ENCODE measurements at regions not wholly inside any gene's neighbourhood (a gene's known extent, or its start where the extent isn't known, plus 50 kb on each side); places are given as distances from the start of the nearest gene placed in this dataset.

DNA sequence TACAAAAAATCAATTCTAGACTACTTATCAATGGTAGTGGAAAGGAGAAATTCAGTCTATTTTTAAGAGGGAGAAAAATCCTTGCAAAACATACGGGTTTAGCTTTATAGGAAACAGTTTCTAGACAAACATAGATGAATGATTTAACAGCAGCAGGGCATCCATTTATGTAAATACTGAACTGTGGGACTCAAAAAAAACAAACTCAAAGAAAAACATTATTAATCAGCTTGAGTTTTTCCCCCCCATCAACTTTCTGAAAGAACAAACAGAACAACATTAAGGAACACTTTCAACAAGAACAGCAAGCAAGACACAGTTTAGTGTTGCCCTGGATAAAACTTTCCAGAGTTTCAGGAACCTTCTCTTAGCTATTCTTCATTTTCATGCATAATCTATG, 147.3 kb upstream of the KCNK2 start:
- no peak for DNase-seq

DNA sequence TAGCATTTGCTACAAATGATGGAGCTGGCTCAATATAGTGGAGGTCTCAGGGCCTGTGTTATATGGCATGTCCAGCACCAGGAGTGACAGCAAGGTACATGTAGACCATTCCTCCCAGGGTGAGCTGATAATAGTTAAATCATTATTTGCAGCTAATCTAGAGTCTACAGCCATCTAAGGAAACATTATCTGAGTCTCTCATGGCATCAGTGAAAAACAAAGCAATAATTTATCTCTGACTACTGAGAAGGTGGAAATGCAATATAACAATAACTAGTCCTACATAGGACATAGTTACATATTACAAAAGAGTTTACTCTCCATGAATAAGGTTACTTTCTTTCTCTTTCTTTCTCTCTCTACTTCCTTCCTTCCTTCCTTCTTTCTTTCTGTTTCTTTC, 143.4 kb upstream of the KCNK2 start:
- no peak for DNase-seq

DNA sequence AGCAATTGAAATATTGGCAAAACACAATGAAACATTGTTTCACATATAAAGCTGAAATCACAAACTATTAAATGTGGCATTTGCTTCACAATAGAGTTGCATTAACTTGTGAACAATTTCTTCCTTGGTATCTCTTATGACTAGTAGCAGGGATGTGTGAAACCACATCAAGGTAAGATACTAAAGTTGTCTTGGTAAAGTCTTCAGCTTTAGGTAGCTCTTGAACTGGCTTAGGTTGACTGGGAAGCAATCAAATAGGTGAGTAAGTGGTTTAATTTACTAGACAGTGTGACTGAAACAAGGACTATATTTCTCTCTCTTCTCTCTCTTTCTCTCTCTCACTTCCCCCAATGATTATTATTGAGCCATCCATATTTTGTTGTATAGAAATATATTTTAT, 141.5 kb upstream of the KCNK2 start:
- DNase-seq = no peak

DNA sequence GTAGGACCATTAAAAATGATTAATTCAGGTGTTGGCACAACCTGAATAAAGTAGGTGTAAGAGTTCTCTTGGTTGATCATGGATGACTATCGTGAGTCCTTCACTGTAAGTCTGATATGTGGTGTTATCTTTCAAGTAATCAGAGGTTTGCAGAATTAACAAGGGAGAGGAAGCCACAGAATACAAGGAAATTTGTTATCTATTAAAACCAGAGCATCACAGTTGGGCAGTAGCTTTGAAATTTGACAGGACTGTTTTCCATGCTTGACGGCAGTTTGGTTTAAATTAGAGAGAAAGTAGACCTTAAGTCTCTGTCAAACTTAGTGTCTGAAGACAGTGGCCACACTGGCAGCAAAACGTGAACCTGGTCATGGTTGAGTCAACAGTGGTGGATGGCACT, 139.5 kb upstream of the KCNK2 start:
- no peak for DNase-seq

DNA sequence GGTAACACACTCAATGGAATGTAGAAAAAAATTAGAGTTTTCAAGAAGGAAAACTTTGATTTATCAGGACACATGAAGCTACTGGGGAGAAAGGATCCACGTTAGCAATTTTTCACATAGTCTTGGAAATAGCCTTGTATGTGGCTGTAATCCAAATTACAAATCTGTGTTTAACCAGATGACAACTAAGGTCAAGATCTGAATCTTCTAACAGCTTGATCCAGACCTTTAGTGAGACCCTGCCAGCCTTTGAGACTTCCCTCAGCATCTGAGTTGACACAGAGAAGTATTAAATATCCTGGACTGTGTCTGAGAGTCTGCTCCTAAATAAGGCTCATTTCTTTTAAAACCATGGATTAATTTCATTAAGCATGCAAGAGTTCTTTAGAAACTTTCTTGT, 135.9 kb upstream of the KCNK2 start:
- no peak for DNase-seq

DNA sequence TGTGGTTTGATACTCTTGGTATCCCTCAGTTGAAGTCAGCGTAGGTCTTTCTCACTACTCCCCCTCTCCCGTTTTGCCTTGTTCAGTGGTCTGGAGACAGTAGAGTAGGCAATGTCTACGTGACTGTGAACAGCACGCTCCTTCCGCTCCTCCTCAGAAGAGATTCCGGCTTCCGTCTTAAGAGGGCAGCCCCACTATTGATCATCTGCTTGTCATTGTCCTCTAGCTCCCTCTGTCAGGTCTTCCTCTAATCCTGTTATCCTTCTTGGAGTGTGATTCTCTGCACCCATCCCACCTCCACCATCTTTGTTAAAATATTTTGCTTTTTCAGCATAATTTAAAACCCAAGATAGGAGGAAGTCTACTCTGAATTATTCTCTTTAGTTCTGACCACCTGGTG, 129.9 kb upstream of the KCNK2 start:
- no peak for DNase-seq

DNA sequence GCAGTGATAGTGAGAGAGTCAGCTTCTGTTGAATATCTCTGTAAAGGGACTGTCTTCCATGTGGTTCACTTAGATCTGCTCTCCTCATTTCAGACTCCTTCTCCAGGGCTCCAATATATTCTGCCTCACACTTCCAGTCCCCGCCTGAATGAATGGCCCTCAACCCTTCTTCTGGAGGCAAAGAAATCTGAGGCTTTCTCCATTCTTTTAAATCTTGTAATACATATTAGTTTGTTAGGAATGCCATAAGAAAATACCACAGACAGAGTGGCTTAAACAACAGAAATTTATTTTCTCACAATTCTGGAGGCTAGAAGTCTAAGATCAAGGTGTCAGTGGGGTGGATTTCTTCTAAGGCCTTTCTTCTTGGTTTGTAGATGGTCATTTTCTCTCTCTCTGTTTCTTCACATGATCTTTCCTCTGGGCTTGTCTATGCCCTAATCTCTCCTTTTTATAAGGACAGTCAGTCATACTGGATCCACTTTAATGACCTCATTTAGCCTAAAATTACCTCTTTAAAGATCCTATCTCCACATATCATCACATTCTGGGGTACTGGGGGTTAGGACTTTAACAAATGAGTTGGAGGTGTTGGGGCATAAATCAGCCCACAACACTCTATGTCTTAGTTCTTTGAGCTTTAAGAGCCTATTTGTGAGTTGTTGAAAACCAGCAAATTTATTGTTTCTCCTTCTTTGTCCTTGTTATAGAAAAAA, 128.5 kb upstream of the KCNK2 start:
- DNase-seq = no peak

DNA sequence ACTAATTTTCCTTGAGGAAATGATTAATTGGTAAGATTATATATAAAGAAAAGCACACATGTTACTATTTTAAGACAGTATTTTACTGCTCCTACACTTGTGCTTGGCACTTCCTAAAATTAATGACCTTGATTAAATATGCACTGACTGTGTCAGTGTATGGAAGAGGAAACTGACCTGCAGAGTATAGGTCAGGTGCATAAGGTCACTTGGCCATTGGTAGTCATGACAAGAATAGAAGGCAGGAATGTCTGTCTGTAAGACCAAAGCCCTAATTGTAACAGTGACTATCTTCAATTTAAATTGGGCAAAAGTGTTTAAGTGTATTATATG, 128.0 kb upstream of the KCNK2 start:
- DNase-seq = no peak

DNA sequence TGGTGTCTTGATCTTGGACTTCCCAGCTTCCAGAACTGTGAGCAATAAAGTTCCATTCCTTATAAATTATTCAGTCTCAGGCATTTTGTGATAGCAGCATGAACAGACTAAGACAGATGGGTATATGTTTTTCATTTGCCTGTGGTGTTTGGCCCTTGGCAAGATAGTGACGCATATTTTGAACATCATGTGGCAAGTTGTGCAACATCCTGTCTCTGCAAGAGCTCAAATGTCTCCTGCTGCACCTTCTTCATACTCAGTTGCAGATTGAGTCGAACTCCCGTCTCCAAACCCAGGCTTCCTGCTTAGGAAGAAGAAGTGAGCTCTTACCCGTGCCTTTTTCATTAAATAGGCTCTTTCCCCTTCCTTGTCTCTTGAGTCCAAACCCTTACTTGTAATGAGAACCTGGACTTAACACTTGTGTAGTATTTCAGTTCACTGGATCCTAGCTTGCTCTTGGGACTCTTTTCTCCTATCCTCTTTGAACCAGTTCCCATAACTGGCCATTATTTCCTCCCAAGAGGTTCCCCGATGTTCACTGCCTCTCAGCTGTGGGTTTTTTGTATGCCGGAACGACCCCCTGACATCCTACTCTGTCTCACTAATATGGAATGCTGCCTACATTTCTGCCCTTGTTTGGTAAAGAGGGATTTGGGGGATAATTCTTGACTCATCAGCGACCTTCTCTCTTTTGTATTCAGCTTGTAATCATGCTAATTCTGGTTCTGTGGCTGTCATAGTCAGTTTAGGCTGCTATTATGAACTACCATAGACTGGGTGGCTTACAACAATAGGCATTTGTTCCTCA, 125.0 kb upstream of the KCNK2 start:
- no peak for DNase-seq

DNA sequence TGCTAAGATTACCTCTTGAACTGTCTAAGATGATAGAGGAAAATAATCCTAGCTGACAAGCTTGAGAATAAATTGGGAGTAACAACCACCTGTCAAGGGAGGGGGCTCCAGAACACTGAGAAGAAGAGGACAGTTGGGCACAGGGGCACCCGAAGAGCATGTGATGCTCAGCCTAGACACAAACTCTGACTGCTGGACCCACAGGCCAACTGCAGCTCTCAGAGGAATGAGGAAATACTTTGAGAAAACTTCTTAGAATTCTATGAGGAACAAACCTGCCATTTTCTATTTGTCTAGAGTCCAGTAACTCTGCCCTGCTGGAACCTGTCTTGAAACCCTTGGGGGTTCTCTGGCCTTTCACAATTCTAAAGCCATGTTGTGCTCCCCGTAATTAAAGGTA, 124.1 kb upstream of the KCNK2 start:
- DNase-seq = no peak

DNA sequence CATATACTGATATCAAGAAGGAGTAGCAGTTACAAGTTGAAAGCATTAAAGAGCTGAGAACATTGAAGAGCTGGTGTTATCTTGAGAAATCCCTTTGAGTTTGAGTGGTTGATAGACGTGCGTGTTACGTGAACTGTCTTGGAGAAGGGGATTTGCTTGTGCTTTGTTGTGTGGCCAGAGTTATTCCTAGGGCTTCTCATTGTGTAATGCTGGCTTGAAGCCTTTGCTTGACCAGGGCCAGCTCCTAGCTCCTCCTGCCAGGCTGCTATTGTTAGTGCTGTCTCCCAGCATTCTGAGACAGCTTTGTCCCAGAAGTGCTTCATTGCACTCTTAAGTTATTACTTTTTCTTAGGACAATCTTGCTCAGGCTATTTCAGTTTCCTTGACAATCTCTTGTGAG, 116.2 kb upstream of the KCNK2 start:
- DNase-seq = no peak

DNA sequence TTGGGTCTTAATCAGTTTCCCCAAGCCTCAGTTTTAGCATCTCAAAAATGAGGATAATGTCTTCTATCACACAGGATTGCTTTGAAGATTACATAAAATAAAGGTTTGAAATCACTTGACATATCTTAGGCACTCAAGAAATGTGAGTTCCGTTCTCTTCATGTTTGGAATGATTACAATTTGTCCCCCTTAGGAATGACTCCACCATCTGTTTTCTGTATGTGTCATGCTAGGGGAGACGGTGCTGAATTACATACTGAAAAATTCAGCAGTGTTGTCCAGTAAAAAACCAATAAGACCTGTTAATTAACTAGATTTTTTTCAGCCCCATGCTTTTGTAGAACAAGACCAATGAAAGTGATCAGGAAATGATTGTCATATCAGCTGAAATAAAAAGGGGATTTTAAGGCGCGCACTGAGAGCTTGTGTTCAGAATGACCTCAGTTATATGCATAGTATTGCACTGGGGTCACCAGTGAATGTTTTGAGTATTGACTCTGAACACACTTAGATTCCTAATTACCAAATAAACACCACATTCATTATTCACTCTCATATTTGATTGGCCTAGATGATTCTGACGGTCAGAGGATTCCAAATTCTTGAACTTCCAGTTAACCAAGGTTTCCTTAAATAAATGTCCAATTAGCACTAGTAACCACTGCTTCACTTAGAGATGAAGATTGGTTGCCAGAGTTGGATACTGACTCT, 114.5 kb upstream of the KCNK2 start:
- no peak for DNase-seq

DNA sequence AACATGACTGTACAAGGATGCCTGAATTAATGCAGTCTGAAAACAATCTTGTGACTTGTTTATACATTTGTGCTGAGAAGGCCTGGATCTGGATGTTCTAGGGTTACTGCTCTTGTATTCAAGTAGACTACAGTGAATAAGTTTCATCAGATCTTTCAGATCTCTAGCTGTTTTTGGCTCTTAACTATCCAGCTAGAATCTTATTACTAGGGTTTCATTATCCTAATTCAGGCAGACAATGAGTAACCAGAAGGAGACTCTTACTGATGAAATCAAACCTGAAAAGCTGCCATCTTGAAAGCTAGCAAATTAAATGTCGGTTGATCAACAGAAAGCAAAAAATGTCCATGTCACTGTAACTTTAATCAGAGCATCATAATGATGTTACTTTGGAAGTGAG, 112.5 kb upstream of the KCNK2 start:
- DNase-seq = no peak

DNA sequence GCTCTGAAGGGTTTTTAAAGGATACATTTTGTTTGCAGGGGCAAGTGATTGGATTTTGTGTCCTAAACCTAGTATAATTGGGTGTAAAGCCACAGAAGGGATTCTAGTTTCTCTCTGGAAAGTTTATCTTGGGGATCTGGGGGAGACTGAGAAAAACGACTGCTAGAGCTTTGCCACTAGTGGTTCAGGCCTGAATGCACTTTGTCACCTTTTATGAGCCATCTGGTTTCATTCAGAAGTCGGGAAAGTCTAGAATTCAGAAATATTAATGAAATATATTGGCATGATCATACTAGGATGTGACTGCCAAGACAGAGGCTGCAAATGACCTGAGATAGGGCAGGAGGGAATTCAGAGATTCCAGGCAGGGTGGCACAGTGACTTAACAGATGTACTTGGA, 111.5 kb upstream of the KCNK2 start:
- no peak for DNase-seq

DNA sequence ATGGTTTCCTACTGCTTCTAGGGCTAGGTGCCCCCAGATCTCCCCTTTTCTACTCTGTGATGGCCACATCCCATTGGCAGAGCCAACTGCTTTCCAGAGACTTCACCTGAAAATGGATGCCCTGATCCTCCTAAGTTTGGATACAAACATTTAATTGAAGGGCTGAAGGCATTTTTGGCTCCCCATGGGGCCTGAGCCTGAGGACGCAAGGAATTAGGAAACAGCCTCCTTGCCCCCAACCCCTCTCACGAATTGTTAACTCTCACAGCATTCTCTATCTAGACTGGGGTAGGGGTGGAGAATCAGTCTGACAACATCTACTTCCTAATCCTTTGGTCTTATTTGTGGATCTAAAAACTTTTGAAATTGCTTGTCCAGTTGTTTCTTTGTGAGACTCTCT, 108.5 kb upstream of the KCNK2 start:
- DNase-seq = no peak

DNA sequence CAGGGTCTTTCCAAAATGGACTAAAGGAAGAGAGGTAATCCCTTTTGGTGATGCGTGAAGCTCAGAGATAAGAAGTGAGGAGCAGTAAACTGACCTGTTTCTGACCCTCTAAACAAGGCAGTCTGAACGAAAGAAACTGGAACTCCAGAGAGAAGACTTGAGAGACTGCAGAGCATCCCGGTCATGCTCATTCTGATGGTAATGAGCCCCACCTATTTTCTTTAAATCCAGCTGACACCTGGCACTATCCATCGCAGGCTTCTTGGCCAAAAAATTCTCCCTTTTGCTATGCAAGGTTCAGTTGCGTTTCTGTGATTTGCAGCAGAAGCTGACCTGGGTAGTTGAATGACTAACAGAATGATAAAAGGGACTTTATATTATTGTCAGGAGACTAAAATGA, 105.9 kb upstream of the KCNK2 start:
- DNase-seq = no peak

DNA sequence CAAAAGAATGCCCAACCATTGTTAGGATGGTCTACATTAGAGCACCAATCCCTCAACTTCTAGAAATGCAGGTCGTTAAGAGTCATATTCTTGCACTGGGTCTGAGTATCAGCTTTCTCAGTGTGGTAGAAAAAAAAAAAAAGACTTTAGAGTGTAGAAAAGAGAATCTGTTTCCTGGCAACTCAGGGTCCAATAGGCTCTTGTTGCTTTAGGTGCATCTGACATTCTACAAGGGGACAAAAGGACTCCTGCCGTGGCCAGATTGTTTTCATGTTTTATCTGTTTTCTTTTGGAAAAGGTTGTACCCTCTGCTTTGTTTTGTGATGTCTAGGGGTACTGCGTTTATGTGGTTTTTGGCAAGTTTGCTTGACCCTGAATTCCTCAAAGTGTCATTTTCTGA, 105.4 kb upstream of the KCNK2 start:
- no peak for DNase-seq

DNA sequence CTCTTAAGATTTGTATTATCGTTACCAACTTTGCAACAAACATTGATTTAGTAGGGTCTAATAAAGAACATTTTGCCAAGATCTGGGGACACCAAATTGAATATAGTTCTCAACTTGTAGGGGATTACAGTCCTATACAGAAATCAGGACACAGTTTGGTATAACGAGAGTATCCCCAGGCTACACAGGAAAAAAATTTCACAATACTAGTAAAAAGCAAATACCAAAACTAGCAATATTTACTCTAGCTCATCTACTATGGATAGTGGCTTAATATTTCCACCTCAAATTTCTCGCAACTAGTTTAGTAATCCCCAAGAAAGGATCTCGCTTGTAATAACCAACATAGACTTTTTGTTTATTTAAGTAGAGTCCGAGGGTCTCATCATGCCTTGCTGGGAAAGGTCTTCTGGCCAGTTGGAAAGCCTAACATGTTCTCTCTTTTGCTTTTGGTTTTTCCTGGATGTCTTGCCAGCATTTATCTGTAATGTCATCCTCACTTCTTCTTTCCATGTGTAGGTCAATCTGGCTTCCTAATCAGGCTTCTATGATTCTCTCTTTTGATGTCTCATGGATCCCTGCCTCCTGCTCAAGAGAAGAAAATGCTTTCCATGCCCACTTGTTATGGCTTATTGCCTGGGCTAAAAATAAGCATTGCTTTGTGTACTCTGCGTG, 104.7 kb upstream of the KCNK2 start:
- DNase-seq = no peak

DNA sequence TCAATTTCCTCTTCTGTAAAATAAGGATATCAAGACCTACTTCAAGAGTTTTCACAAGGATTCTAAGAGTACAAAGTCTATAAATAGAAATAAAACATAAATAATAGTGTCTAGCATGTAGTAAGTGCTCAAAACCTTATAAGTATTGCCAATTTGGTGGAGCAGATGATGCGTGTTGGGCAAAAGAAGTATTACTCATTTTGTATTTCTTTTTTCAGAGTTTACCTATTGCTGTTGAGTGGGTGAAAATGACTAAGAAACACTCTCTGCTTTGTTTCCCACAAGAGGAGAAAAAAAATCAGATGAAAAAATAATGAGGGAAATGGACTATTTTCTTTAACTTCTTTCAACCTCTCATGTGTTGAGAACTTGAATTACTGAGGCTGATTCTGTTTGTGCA, 103.3 kb upstream of the KCNK2 start:
- DNase-seq = no peak

DNA sequence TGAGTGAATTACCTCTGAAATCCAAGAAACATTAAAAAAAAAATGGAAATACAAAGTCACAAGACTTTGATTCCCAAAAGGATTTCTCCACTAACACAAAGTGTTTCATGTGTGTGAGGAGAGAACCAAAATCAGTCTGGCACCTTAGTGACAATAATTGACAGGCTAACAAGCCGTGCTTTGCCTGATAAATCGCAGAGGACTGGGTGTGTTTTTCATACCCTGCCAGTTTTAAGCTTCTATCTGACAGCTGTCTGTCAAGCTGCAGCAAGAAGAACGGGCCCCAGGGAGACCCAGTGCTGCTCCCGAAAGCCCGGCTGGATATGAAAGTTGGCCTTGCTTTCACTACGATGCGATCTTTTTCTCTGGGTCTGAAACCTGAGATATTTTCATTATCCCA, 101.6 kb upstream of the KCNK2 start:
- DNase-seq = no peak

DNA sequence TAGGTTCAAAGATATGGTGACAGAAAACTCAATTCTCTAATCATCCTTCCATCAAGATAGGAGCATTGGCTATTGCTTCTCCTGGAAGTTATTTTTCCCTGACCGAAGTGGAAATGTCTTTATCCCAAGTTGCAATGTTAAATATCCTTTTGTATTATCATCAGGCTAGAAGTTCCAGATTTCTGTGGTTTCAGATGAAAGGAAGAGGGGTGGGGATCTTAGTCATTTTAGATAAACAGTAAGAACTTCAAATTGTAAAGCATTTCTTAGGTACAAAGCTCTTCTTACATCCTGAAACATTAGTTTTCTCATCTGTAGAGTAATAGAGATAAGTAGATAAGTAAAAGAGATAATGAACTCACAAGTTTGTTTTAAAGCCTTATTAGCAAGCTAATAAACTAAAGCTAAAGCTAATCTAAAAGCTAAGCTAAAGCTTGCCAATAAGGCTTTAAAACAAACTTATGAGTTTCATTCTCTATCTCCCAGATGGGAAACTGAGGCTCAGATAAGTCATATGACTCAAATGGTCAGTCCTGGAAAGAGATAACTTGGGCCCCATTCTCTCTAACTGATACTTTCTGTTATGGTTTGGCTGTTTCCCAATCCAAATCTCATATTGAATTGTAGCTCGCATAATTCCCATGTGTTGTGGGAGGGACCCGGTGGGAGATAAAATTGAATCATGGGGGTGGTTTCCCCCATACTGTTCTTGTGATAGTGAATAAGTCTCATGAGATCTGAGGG, 99.2 kb upstream of the KCNK2 start:
- no peak for DNase-seq

DNA sequence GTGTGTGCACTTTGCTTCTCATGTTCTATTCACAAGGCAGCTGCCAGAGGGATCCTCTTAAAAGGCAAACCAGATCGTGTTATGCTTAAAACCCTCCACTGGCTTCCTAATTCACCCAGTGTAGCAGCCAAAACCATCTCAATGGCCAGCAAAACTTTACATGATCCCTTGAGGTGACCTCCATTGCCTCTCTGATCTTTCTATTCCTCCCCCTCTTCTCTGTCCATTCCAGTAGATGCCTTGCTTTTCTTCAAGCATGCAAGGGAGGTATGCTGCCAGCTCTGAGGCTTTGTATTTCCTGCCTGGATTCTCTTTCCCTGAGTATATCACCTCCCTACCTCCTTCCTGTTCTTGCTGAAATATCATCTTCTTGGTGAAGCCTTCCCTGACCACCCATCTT, 93.2 kb upstream of the KCNK2 start:
- no peak for DNase-seq

DNA sequence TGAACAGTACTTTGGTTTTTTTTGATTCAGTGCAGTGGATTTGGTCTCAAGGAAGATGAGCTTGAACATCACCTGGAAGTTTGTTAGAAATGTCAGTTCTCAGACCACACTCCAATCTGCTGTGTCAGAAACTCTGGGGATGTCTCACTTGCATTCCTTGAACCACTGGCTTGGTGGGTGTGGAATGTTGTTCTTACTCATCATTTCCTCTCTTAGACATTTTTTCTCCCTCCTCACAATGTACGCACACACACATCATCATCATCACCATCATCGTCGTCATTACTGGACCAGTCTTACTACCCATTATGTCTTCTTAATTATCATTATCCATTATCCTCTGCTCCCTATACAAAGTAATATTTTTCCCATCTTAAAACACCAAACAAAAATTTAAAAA, 91.9 kb upstream of the KCNK2 start:
- DNase-seq = no peak
